NCI-H748 (cell line): ENCODE measurements at regions not wholly inside any gene's neighbourhood (a gene's known extent, or its start where the extent isn't known, plus 50 kb on each side); places are given as distances from the start of the nearest gene placed in this dataset.
A peak's percentile ranks its signal among the peaks of the same experiment; 100 is the strongest.
"Not testable (repeated sequence)": the region's sequence is repeated elsewhere in the genome, so short reads cannot be mapped to it uniquely, and the experiment has no call there.

Experiments
- DNase-seq: peaks from one replicate; lab custom pipeline; 2025; ENCODE audit not compliant: unreplicated experiment; lab: John Stamatoyannopoulos, UW

GRCh38 chr5:113719549-113719948 is 206.1 kb downstream of the YTHDC2 start:
- DNase-seq: no peak

DNA sequence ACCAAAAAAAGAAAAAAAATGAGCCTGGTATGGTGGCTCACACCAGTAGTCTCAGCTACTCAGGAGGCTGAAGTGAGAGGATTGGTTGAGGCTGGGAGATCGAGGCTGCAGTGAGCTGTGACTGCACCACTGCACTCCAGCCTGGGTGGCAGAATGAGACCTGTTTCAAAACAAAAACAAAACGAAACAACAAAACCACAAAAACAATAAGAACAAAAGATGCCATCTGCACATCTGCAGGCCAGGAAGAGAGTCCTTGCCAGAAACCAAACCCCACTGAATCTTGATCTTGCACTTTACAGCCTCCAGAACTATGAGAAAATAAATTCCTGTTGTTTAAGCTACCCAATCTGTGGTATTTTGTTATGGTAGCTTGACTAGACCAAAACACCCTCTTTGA is 207.7 kb downstream of the YTHDC2 start:
- no peak for DNase-seq

- no peak for DNase-seq
These were observed 209.5 kb downstream of the YTHDC2 start for GRCh38 chr5:113723021-113723420.

DNA sequence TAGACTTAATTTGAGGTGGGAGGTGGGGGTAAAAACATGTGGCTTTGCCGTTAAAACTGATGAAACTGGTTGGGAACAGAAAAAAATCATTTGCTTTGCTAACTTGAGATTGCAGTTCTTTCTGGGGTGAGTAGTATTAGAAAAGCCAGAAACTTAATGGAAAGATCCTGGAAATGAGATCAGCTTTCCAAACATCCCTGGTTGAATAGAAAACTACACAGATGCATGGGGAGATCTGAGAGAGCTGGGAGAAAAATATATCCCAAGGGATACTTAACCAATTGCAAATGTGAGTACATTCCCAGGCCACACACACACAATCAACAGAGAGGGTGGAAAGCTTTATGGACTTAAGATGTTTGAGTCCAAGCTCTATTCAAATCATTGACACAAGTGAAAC is 222.3 kb downstream of the YTHDC2 start:
- DNase-seq: no peak

GRCh38 chr5:113742176-113742575 is 228.7 kb downstream of the YTHDC2 start:
- DNase-seq: no peak

DNA sequence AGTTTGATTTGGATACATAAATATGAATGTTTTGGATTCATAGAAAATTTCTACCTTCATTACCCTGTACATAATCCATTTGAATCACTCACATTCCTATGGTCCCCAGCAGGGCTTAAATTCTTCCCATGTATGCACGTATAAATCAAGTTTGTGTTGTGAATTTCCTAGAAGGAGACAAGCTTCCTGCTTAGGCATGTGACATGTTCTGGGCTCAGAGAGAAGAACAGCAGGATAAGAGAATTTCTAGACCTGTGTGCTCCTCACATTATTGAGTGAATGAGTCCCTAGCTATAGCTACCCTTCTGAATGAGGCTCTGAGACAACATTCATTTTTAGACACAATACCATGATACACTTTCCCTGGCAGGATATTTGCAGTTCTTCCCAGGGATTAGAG is 229.1 kb downstream of the YTHDC2 start:
- no peak for DNase-seq

DNA sequence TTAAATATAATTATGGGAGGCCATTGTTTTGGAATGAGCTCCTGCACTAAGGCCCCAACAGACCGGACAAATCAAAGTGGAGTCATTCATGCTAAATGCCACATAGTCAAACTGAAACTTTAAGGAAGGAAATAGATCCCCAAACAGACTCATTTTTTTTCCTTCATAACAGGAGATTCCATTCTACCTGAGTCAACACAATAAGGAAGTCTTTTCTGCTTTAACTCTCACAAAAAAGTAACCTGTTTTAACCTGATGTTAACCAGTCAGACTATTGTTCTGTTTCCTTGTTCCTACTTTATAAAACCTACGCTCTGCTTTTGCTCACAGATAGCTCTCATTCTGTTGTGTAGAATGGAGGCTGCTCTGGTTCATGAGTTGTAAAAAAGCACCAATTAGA is 234.9 kb downstream of the YTHDC2 start:
- no peak for DNase-seq

DNA sequence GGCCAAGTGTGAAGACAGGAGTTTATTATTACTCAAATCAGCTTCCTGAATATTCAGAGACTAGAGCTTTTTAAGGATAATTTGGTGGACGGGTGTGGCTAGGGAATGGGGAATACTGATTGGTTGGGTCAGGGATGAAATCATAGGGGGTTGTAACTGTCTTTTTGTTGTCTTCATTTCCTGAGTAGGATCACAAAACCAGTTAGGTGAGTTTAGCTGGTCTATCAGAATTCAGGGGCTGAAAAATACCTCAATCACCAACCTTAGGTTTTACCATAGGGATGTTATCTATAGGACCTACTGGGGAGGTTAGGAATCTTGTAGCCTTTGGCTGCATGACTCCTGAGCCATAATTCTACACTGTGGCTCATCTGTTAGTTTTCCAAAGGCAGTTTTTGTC is 235.8 kb downstream of the YTHDC2 start:
- DNase-seq: peak; percentile 12

GRCh38 chr5:113753182-113753581 is 239.7 kb downstream of the YTHDC2 start:
- DNase-seq: not testable (repeated sequence)

DNA sequence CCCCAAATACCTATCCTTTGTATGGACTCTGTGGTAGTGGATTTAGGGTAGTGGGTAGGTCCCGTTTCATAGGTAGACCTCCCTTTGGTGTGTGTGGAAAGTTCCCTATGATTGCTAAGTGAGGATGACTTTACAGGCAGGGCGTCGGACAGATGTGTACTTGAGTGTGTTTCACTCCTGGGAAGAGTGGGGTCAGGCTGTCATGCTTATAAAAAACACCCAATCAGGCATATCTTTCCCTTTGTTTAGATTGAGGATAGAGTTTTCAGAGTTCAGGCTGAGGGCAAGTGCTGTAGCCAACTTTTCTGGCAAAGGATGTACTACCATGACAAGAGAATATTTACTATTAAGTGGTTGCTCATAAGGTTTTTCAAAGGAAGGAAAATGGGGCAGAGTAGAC is 242.0 kb downstream of the YTHDC2 start:
- no peak for DNase-seq

GRCh38 chr5:113757508-113757907 is 244.0 kb downstream of the YTHDC2 start:
- no peak for DNase-seq

DNA sequence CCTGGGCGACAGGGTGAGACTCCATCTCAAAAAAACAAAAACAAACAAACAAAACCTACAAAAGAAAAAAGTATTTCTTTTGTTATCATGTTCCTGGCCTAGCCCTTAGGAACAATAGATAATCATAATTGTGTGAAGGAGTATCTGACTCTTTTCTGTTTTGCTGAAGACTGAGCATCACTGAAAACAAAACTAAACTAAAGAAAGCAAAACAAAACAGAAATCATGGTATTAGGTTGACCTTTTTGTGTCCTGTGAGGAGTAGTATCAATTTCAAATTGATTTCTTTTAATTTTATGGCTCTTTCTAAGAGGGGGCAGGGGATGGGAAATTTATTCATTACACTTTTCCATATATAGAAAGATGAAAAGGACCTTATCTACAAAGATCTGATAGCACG is 246.0 kb downstream of the YTHDC2 start:
- no peak for DNase-seq

DNA sequence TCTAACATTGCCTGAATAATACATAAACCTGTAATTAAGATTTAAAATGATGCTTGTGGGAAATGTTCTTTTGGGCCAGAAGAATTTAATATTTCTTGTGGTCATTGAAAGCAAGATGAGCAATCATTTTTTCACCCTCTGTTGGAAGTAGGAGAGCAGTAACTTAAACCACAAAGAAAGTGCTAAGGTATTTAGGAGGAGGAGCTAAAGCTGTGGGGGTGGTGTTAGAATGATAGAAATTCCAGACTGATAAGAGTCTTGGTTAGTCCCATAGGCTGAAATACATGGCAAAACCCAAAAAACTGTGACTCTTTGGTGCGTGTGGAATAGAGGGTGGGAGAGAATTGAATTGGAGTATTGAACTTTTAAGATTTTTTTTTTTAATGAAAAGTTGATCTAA is 247.0 kb downstream of the YTHDC2 start:
- DNase-seq: no peak

DNA sequence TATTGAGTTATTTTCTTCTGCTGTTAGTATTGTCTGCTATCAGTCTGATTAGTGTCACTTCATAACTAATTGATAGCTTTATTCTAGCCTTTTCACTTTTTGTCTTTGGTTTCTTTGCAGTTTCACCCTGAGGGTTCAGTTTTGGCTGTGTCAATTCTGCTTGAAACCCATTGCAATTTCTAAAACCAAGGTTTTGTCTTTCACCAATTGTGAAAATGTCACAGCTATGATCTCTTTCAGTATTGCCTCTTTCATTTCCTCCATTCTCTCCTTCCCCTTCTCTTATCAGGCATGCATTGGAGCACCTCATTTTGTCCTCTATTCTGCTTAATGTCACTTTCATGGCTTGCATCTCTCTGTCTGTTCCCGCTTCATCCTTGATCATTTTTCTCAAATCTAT is 248.1 kb downstream of the YTHDC2 start:
- DNase-seq: no peak

DNA sequence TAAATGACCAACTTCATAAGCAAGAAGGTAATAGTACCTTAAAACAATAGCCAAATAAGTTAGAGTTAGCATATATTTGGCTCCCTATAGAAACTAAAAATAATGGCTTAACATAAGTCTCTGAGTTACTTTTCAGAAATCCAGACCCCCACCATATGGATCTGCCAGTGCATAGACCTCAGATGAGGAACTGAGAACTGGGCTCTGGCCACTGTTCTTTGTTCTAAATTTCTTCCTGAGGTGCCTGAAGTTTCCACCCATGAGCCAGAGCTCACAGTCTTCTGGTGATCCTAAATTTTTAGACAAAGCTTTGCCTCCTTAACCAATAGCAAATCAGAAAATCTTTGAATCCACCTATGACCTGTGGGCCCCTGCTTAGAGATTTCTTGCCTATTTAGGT is 250.9 kb downstream of the YTHDC2 start:
- DNase-seq: no peak

DNA sequence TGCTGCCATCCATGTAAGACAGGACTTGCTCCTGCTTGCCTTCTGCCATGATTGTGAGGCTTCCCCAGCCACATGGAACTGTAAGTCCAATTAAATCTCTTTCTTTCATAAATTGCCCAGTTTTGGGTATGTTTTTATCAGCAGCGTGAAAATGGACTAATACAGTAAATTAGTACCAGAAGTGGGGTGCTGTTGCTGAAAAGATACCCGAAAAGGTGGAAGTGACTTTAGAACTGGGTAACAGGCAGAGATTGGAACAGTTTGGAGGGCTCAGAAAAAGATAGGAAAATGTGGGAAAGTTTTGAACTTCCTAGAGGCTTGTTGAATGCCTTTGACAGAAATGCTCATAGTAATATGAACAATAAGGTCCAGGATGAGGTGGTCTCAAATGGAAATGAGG is 253.3 kb downstream of the YTHDC2 start:
- not testable (repeated sequence) for DNase-seq

GRCh38 chr5:113770648-113771047 is 257.2 kb downstream of the YTHDC2 start:
- no peak for DNase-seq

DNA sequence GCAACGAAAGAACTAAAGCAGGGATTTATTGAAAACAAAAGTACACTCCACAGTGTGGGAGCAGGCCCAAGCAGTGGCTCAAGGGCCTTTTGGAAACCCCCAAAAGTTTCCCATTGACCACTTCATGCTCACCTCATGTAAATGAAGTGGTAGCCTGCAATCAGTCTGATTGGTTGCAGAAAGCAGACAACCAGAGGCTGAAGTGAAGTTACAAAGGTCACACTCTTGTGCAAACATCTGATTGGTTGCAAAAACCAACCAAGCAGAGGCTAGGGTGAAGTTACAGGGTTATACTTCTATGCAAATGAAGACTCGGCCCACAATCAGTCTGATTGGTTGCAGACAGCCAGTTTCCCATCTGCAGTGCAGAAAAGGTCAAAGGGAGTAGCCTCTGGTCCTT is 258.0 kb downstream of the YTHDC2 start:
- DNase-seq: no peak

- DNase-seq: no peak
These were observed 262.7 kb downstream of the YTHDC2 start for GRCh38 chr5:113776168-113776567.

GRCh38 chr5:113776832-113777525 is 263.5 kb downstream of the YTHDC2 start:
- no peak for DNase-seq

DNA sequence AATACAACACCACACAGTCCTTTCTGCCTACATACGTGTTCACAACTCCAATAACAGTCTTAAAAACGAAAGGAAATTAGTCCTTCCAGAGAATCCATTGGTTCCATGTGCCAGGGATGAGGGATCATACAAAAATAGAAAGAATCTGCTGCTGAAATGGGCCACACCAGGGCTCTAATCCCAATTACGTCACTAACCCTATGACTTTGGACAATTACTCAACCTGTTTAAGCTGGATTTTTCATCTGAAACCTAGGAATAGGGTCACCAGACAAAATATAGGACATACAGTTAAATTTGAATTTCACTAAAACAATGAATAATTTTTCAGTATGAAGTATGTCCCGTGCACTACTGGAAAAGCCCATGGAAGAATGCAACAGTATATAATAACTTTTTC is 264.7 kb downstream of the YTHDC2 start:
- no peak for DNase-seq

DNA sequence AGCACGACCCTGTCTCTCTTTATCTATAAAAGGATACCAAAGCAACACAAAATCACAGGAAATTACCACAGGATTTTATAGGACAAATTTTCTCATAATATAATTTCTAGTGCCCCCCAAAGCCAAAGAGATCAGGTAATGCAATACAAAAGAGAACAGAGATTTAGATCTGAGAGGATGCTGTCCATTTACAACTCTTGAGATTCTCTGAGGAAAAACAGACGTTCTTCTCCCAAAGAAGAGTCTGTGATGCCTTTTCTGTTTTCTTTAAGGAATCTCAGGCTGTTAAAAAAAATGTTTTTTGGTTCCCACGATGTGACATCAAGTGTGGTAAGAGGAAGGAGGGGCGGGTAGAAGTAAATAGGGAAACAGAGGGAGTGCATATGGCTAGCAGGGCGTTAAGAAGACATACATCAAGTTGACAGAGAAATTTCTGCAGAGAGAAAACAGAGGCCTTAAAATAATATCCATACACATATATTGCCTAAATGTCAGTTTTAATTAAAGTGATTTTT is 274.7 kb downstream of the YTHDC2 start:
- no peak for DNase-seq

GRCh38 chr5:113789769-113790168 is 276.3 kb downstream of the YTHDC2 start:
- DNase-seq: no peak
